ENCODE measurements at regions not wholly inside any gene's neighbourhood (a gene's known extent, or its start where the extent isn't known, plus 50 kb on each side); places are given as distances from the start of the nearest gene placed in this dataset.
"Not testable (repeated sequence)": the region's sequence is repeated elsewhere in the genome, so short reads cannot be mapped to it uniquely, and the experiment has no call there.

DNA sequence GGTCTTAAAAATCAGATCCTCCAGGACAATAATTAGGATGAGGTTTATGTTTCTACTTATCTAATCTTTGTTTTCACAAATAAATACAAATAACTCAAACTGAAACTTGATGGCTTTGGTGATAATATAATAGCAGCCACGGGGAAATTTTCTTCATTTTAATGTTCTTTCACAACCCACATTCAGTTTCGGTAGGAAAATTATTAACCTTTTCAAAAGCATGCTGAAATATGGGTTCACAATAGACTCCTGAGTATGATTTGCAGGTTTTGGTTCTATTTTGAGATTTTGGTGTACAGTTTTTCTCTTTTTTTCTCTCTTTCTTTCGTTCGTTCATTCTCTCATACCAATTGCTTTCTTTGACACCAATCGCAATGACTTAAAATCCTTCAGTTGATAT is 233.9 kb upstream of the PLGLB2 start:
- not testable (repeated sequence) for TF ChIP-seq EZH2phosphoT487 (IDR thresholded peaks at IDR 0.05; ENCODE audit: insufficient read depth, low read depth); EZH2 (IDR thresholded peaks at IDR 0.05; ENCODE audit: insufficient read depth, poor library complexity, severe bottlenecking)
